Nephron progenitor cell (in vitro differentiated cells): ENCODE measurements at regions not wholly inside any gene's neighbourhood (a gene's known extent, or its start where the extent isn't known, plus 50 kb on each side); places are given as distances from the start of the nearest gene placed in this dataset.

ENCODE experiments used
- DNase-seq: peaks from one replicate; pipeline ENCODE4 v3.0.0; 2021
- H3K27ac Mint-ChIP-seq: 2 replicates; pipeline ENCODE4 v1.8.0; 2021; ENCODE audit warnings: mild to moderate bottlenecking, moderate library complexity, mixed read lengths
- H3K27me3 Mint-ChIP-seq: 2 replicates; pipeline ENCODE4 v1.8.0; 2021; ENCODE audit warnings: mild to moderate bottlenecking, low read depth, mixed read lengths; ENCODE audit not compliant: poor library complexity
- H3K36me3 Mint-ChIP-seq: 2 replicates; pipeline ENCODE4 v1.8.0; 2021; ENCODE audit warnings: low read depth, mixed read lengths
- H3K4me1 Mint-ChIP-seq: 2 replicates; pipeline ENCODE4 v1.8.0; 2021; ENCODE audit warnings: mixed read lengths
- H3K4me3 Mint-ChIP-seq: 2 replicates; pipeline ENCODE4 v1.8.0; 2021; ENCODE audit warnings: mild to moderate bottlenecking, moderate library complexity, mixed read lengths
- H3K9me3 Mint-ChIP-seq: 2 replicates; pipeline ENCODE4 v1.8.0; 2021; ENCODE audit warnings: mild to moderate bottlenecking, moderate library complexity, mixed read lengths
- CTCF ChIP-seq: fragments of 200-600 bp; sonication (generic); IDR thresholded peaks from 2 replicates; pipeline ENCODE4 v1.5.0; 2021; ENCODE audit warnings: antibody characterized with exemption

GRCh38 chr13:108375034-108375433, 105.5 kb downstream of the TNFSF13B start:
- Mint-ChIP-seq H3K27ac (no peak overlapping the region), H3K27me3 (no peaks in the 10 kb centered on the region), H3K4me1 (no peaks in the 10 kb centered on the region), H3K4me3 (no peak overlapping the region), H3K9me3 (peaks cover 19% of the 10 kb centered on the region), H3K36me3 (no peaks in the 10 kb centered on the region)
- TF ChIP-seq CTCF: no peak
- DNase-seq: no peak

GRCh38 chr13:108375772-108376171, 106.3 kb downstream of the TNFSF13B start:
- Mint-ChIP-seq H3K27ac (no peak overlapping the region), H3K4me3 (no peak overlapping the region), H3K27me3 (no peaks in the 10 kb centered on the region), H3K4me1 (no peaks in the 10 kb centered on the region), H3K36me3 (no peaks in the 10 kb centered on the region), H3K9me3 (peaks cover 16% of the 10 kb centered on the region)
- TF ChIP-seq CTCF: no peak
- DNase-seq: no peak

- no peak overlapping the region for H3K27ac Mint-ChIP-seq
- H3K36me3 Mint-ChIP-seq: no peaks in the 10 kb centered on the region
- DNase-seq: no peak
- H3K4me1 Mint-ChIP-seq: no peaks in the 10 kb centered on the region
- H3K9me3 Mint-ChIP-seq: peaks cover 11% of the 10 kb centered on the region
- TF ChIP-seq CTCF: no peak
- no peak overlapping the region for H3K4me3 Mint-ChIP-seq
- peaks cover 2% of the 10 kb centered on the region for H3K27me3 Mint-ChIP-seq
Observed at GRCh38 chr13:108376308-108376707, 106.8 kb downstream of the TNFSF13B start.

GRCh38 chr13:108377646-108378206, 108.2 kb downstream of the TNFSF13B start:
- no peak overlapping the region for H3K4me3 Mint-ChIP-seq
- TF ChIP-seq CTCF: no peak

GRCh38 chr13:108383667-108384066, 114.1 kb downstream of the TNFSF13B start:
- Mint-ChIP-seq H3K27me3 (peaks cover 4% of the 10 kb centered on the region), H3K36me3 (no peaks in the 10 kb centered on the region)

More at GRCh38 chr13:108377646-108378206, 108.2 kb downstream of the TNFSF13B start:
- Mint-ChIP-seq H3K27ac (no peak overlapping the region), H3K27me3 (peaks cover 4% of the 10 kb centered on the region), H3K36me3 (no peaks in the 10 kb centered on the region), H3K9me3 (peaks cover 4% of the 10 kb centered on the region), H3K4me1 (no peaks in the 10 kb centered on the region)
- no peak for DNase-seq

More at GRCh38 chr13:108383667-108384066, 114.1 kb downstream of the TNFSF13B start:
- no peak for DNase-seq
- no peak for TF ChIP-seq CTCF
- no peak overlapping the region for H3K4me3 Mint-ChIP-seq
- H3K4me1 Mint-ChIP-seq: no peaks in the 10 kb centered on the region
- peaks cover 4% of the 10 kb centered on the region for H3K9me3 Mint-ChIP-seq
- H3K27ac Mint-ChIP-seq: no peak overlapping the region
